Inferior parietal cortex (tissue), 1 donor: ENCODE measurements at regions not wholly inside any gene's neighbourhood (a gene's known extent, or its start where the extent isn't known, plus 50 kb on each side); places are given as distances from the start of the nearest gene placed in this dataset.

Experiments
- DNase-seq: peaks from one replicate; pipeline ENCODE4 v3.0.0-alpha.2; 2016; ENCODE audit errors: extremely low spot score

- no peak for DNase-seq
These were observed 121.3 kb downstream of the RPS29 start for GRCh38 chr14:49464885-49465284.

GRCh38 chr14:49463146-49463545 lies 123.0 kb downstream of the RPS29 start:
- no peak for DNase-seq

GRCh38 chr14:49461529-49462401 lies 124.4 kb downstream of the RPS29 start:
- peak; percentile 50 for DNase-seq

- DNase-seq: no peak
These were observed 125.5 kb downstream of the RPS29 start for GRCh38 chr14:49460662-49461061.

GRCh38 chr14:49456589-49456988 lies 129.6 kb downstream of the RPS29 start:
- DNase-seq: no peak

- DNase-seq: no peak
These were observed 134.2 kb downstream of the RPS29 start for GRCh38 chr14:49451938-49452337.

- no peak for DNase-seq
These were observed 136.4 kb downstream of the RPS29 start for GRCh38 chr14:49449749-49450148.

- no peak for DNase-seq
These were observed 138.6 kb downstream of the RPS29 start for GRCh38 chr14:49447540-49448107.

- DNase-seq: no peak
These were observed 139.4 kb downstream of the RPS29 start for GRCh38 chr14:49446801-49447200.

GRCh38 chr14:49438256-49438770 lies 147.9 kb downstream of the RPS29 start:
- DNase-seq: no peak

- DNase-seq: no peak
These were observed 158.1 kb downstream of the RPS29 start for GRCh38 chr14:49428076-49428475.

- no peak for DNase-seq
These were observed 159.1 kb downstream of the RPS29 start for GRCh38 chr14:49427117-49427516.

- no peak for DNase-seq
These were observed 160.3 kb downstream of the RPS29 start for GRCh38 chr14:49425921-49426320.

GRCh38 chr14:49424436-49425331 lies 161.5 kb downstream of the RPS29 start:
- no peak for DNase-seq

GRCh38 chr14:49420201-49420600 lies 166.0 kb downstream of the RPS29 start:
- no peak for DNase-seq

GRCh38 chr14:49418789-49419188 lies 167.4 kb downstream of the RPS29 start:
- no peak for DNase-seq

GRCh38 chr14:49417790-49418189 lies 168.4 kb downstream of the RPS29 start:
- no peak for DNase-seq

- DNase-seq: no peak
These were observed 177.8 kb downstream of the RPS29 start for GRCh38 chr14:49408187-49408933.

GRCh38 chr14:49405291-49405690 lies 180.9 kb downstream of the RPS29 start:
- DNase-seq: no peak

GRCh38 chr14:49401373-49401772 lies 184.8 kb downstream of the RPS29 start:
- no peak for DNase-seq

GRCh38 chr14:49396801-49397200 lies 189.4 kb downstream of the RPS29 start:
- DNase-seq: no peak
